PFSK-1 (cell line): ENCODE measurements at regions not wholly inside any gene's neighbourhood (a gene's known extent, or its start where the extent isn't known, plus 50 kb on each side); places are given as distances from the start of the nearest gene placed in this dataset.

Experiments
- FOXP2 ChIP-seq: optimal IDR thresholded peaks from 2 replicates; pipeline ENCODE3; 2011; ENCODE audit warnings: borderline replicate concordance, control low read depth, inconsistent platforms; ENCODE audit not compliant: insufficient read depth; ENCODE audit errors: extremely low read length, extremely low read depth
- POLR2AphosphoS5 ChIP-seq: IDR thresholded peaks from 2 replicates; pipeline ENCODE4 v1.6.1; 2012; ENCODE audit warnings: low read depth, mild to moderate bottlenecking, control low read depth, low read length, moderate library complexity
- REST ChIP-seq, 2 experiments: IDR thresholded peaks; 2 replicates each; pipeline versions ENCODE4 v1.6.1 to v1.8.0; 2011 to 2012; ENCODE audit warnings: low read depth in 2 of 2, low read length in 2 of 2, control low read depth in 1 of 2, inconsistent platforms in 1 of 2, mild to moderate bottlenecking in 1 of 2, moderate library complexity in 1 of 2; ENCODE audit not compliant: insufficient read depth in 1 of 2
- SIN3A ChIP-seq: IDR thresholded peaks from 2 replicates; pipeline ENCODE4 v1.6.1; 2012; ENCODE audit warnings: mild to moderate bottlenecking, low read length, moderate library complexity, borderline replicate concordance; ENCODE audit not compliant: insufficient read depth
- TAF1 ChIP-seq: IDR thresholded peaks from 2 replicates; pipeline ENCODE4 v1.6.1; 2012; ENCODE audit warnings: low read length, control low read depth, borderline replicate concordance; ENCODE audit not compliant: insufficient read depth

- TF ChIP-seq REST (IDR thresholded peaks at IDR 0.05; ENCODE audit: insufficient read depth in 1 of 2, low read depth in 2 of 2, low read length in 2 of 2) (no peak), FOXP2 (no peak), SIN3A (no peak), POLR2AphosphoS5 (no peak), TAF1 (no peak)
Observed at GRCh38 chr1:181392133-181392532, 91.2 kb upstream of the CACNA1E start.

DNA sequence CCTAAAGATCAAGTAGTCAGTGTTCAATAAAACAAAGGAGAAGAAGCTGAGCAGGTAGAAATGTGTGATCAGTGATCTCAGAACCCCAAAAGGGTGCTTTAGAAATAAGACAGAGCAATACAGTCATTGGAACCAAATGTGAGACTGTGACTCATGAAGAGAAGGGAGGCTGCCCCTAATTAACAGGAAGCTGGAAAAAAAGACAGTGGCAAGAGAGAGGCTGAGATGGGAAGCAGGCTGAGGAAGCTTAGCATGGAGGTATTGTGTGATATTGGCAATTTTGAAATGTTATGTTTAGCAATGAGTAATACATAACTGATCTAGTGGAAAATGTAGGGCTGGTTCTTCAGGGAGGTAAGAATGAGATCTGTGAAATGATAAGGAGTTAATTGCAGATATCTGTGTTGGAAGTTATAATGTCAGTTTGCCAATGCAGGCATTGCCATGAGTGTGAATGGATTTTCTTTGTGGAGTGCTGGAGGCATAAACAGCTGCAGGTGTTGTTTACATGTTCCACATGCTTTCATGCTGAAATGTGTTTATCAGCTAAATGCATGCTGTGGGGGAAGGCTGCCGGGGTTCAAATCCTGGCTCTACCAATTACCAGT, 90.6 kb upstream of the CACNA1E start:
- TF ChIP-seq TAF1, result no peak
- no peak for TF ChIP-seq REST (IDR thresholded peaks at IDR 0.05; ENCODE audit: insufficient read depth in 1 of 2, low read depth in 2 of 2, low read length in 2 of 2)
- TF ChIP-seq SIN3A, result no peak
- no peak for TF ChIP-seq POLR2AphosphoS5
- TF ChIP-seq FOXP2, result no peak

DNA sequence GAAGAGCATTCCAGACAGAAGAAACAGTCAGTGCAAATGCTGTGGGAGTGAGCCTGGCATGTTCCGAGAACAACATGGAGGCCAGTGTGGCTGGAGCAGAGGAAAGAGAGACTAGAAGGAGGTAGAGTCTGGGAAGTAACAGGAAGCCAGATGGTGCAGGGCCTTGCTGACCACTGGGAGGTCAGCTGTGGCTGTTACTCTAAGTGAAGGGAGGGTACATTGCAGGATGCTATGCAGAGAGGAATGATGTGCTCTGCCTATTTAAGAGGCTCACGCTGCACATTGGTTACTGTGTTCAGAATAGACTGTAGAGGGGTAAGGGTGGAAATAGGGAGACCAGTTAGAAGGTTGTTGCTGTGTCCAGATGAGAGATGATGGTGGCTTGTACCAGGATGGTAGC, 88.6 kb upstream of the CACNA1E start:
- TF ChIP-seq SIN3A (no peak), TAF1 (no peak), REST (IDR thresholded peaks at IDR 0.05; ENCODE audit: insufficient read depth in 1 of 2, low read depth in 2 of 2, low read length in 2 of 2) (no peak), POLR2AphosphoS5 (no peak), FOXP2 (no peak)

- TF ChIP-seq TAF1 (no peak), POLR2AphosphoS5 (no peak), REST (IDR thresholded peaks at IDR 0.05; ENCODE audit: insufficient read depth in 1 of 2, low read depth in 2 of 2, low read length in 2 of 2) (no peak), SIN3A (no peak), FOXP2 (no peak)
Observed at GRCh38 chr1:181396171-181396670, 87.1 kb upstream of the CACNA1E start.

DNA sequence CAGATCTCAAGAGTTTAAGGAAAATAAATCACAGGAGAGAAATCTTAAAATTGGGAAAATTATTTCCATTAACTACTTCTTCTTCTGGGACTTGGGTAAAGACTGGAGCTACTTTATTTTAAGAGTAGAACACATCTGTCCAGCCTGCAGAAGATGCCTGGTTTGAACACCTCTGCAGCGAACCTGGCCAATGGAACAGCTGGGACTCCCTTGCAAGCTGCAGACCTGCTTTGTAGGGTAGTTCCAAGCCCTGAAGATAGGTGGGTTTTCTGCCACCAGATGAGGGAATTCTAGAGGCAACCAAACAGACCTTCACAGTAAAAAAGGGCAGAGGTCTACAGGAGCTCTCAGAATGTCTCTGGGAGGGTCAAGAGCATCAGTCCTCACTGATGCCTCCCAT, 86.5 kb upstream of the CACNA1E start:
- TF ChIP-seq SIN3A, result no peak
- no peak for TF ChIP-seq REST (IDR thresholded peaks at IDR 0.05; ENCODE audit: insufficient read depth in 1 of 2, low read depth in 2 of 2, low read length in 2 of 2)
- no peak for TF ChIP-seq TAF1
- no peak for TF ChIP-seq POLR2AphosphoS5
- no peak for TF ChIP-seq FOXP2
